OCI-LY3 (cell line): ENCODE measurements at regions not wholly inside any gene's neighbourhood (a gene's known extent, or its start where the extent isn't known, plus 50 kb on each side); places are given as distances from the start of the nearest gene placed in this dataset.

Experiments used
- H2AFZ ChIP-seq: fragments of 200-600, 300-600 bp; shearing (Covaris generic); 2 replicates; pipeline ENCODE4 v1.6.0; 2014; ENCODE audit warnings: antibody characterized with exemption, low read depth, low read length
- H3K27ac ChIP-seq: fragments of 200-600, 300-600 bp; sonication (generic); 2 replicates; pipeline ENCODE4 v1.5.1; 2014; ENCODE audit warnings: mild to moderate bottlenecking, low read length, moderate library complexity, mixed read lengths
- H3K27me3 ChIP-seq: fragments of 200-600, 300-600 bp; sonication (generic); 2 replicates; pipeline ENCODE4 v1.6.1; 2014; ENCODE audit warnings: low read depth, low read length, mixed read lengths
- H3K36me3 ChIP-seq: fragments of 200-600, 300-600 bp; sonication (generic); replicated peaks from 2 replicates; pipeline ENCODE3; 2014; ENCODE audit warnings: low read depth, low read length, mixed read lengths
- H3K4me1 ChIP-seq: fragments of 300-600, 200-600 bp; sonication (generic); 2 replicates; pipeline ENCODE4 v1.6.1; 2014; ENCODE audit warnings: low read length, mixed read lengths
- H3K4me2 ChIP-seq: fragments of 200-600, 300-600 bp; sonication (generic); 2 replicates; pipeline ENCODE4 v1.6.1; 2014; ENCODE audit warnings: low read length, mixed read lengths
- H3K4me3 ChIP-seq: fragments of 300-600, 200-600 bp; sonication (generic); 2 replicates; pipeline ENCODE4 v1.5.1; 2014; ENCODE audit warnings: antibody characterized with exemption, mild to moderate bottlenecking, low read length, moderate library complexity
- H3K79me2 ChIP-seq: fragments of 300-600, 200-600 bp; shearing (Covaris generic); 2 replicates; pipeline ENCODE4 v1.6.1; 2014; ENCODE audit warnings: mild to moderate bottlenecking, low read length, mixed read lengths
- H3K9ac ChIP-seq: fragments of 300-600, 200-600 bp; shearing (Covaris generic); 2 replicates; pipeline ENCODE4 v1.6.0; 2014; ENCODE audit warnings: mild to moderate bottlenecking, low read length, moderate library complexity
- H3K9me3 ChIP-seq: fragments of 200-600, 300-600 bp; shearing (Covaris generic); 2 replicates; pipeline ENCODE4 v1.6.1; 2014; ENCODE audit warnings: low read length, mixed read lengths; ENCODE audit not compliant: insufficient read depth
- H4K20me1 ChIP-seq: fragments of 200-600, 300-600 bp; sonication (generic); 2 replicates; pipeline ENCODE4 v1.6.1; 2016; ENCODE audit warnings: low read length, mixed read lengths; ENCODE audit not compliant: insufficient read depth
- CTCF ChIP-seq: fragments of 200-600, 300-600 bp; sonication (generic); IDR thresholded peaks from 2 replicates; pipeline ENCODE4 v1.5.1; 2014; ENCODE audit warnings: antibody characterized with exemption, low read length, low read depth
- EZH2phosphoT487 ChIP-seq: fragments of 200-600 bp; shearing (Covaris generic); IDR thresholded peaks from 2 replicates; pipeline ENCODE4 v1.6.1; 2018; ENCODE audit warnings: antibody characterized with exemption, mixed run types, low read depth

- H3K79me2 ChIP-seq, result no peaks in the 10 kb centered on the region
- H3K4me3 ChIP-seq, result no peak overlapping the region
- H3K4me2 ChIP-seq, result no peak overlapping the region
- H3K36me3 ChIP-seq, result no peaks in the 10 kb centered on the region
- H3K9me3 ChIP-seq, result no peaks in the 10 kb centered on the region
- H4K20me1 ChIP-seq, result no peaks in the 10 kb centered on the region
- no peaks in the 10 kb centered on the region for H3K4me1 ChIP-seq
- H3K9ac ChIP-seq, result no peak overlapping the region
- H3K27ac ChIP-seq, result no peak overlapping the region
- no peaks in the 10 kb centered on the region; the same call in 1 of the 2 replicates for H3K27me3 ChIP-seq
- H2AFZ ChIP-seq, result no peak overlapping the region
- TF ChIP-seq CTCF (no peak), EZH2phosphoT487 (no peak)
These were observed 86.1 kb downstream of the TMEM215 start for GRCh38 chr9:32869404-32869803.

DNA sequence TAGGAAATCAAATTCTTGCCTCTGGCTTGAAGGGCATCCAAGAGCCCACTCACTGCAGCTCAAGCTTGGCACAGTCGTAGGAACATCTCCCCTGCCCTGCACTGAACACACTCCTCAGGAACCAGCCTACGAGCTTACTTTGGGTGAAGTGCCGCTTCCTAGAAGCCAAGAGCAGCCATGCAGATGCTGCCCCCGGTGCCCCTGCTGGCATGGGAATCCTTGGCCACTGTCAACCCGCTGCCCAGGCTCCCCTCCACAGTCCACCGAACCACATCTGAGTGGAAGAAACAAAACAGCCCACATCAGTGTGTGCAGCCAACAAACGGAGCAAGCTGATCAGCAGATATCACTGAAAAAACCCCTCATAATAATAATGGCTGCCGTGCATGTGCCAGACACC is 89.8 kb downstream of the TMEM215 start:
- no peak overlapping the region for H3K27ac ChIP-seq
- H2AFZ ChIP-seq, result no peak overlapping the region
- H3K4me1 ChIP-seq, result peaks cover 7% of the 10 kb centered on the region
- H3K79me2 ChIP-seq, result no peaks in the 10 kb centered on the region
- H3K4me3 ChIP-seq, result no peak overlapping the region
- H3K36me3 ChIP-seq, result no peaks in the 10 kb centered on the region
- H3K4me2 ChIP-seq, result no peak overlapping the region
- TF ChIP-seq EZH2phosphoT487 (no peak), CTCF (no peak)
- H3K9me3 ChIP-seq, result no peaks in the 10 kb centered on the region
- H3K27me3 ChIP-seq, result no peaks in the 10 kb centered on the region
- no peak overlapping the region for H3K9ac ChIP-seq
- no peaks in the 10 kb centered on the region for H4K20me1 ChIP-seq

GRCh38 chr9:32873553-32873952 is 90.2 kb downstream of the TMEM215 start:
- TF ChIP-seq CTCF, result no peak
- TF ChIP-seq EZH2phosphoT487, result no peak
- H3K27me3 ChIP-seq, result no peaks in the 10 kb centered on the region
- no peak overlapping the region for H3K27ac ChIP-seq
- H3K9me3 ChIP-seq, result no peaks in the 10 kb centered on the region
- H3K4me1 ChIP-seq, result peaks cover 9% of the 10 kb centered on the region
- H3K9ac ChIP-seq, result no peak overlapping the region
- H3K4me2 ChIP-seq, result no peak overlapping the region
- H3K79me2 ChIP-seq, result no peaks in the 10 kb centered on the region
- no peaks in the 10 kb centered on the region for H3K36me3 ChIP-seq
- no peaks in the 10 kb centered on the region for H4K20me1 ChIP-seq
- no peak overlapping the region for H2AFZ ChIP-seq
- no peak overlapping the region for H3K4me3 ChIP-seq

DNA sequence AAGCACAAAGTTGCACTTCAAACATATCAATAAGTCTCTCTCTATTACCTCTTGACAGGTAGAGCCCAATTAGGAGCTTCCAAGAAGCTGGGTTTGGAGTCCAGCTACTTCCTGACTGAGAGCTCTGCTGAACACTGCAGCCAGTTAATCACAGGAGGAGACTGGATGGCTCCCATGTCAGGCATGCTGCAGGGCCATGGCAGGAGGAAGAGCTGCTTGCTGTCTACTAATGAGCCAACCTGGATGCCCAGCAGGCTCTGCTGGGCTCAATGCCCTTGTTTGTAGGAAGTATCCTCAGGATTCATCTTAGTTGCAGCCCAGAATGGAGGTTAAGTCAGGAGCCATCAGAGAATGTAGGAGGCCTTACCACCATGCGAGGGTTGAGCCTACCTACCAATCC is 91.9 kb downstream of the TMEM215 start:
- TF ChIP-seq CTCF, result no peak
- no peak for TF ChIP-seq EZH2phosphoT487
- Histone ChIP-seq H2AFZ (no peak overlapping the region), H3K79me2 (no peaks in the 10 kb centered on the region), H3K4me1 (peaks cover 9% of the 10 kb centered on the region), H3K27ac (no peak overlapping the region), H3K27me3 (no peaks in the 10 kb centered on the region), H3K4me2 (no peak overlapping the region), H3K36me3 (no peaks in the 10 kb centered on the region), H3K9me3 (no peaks in the 10 kb centered on the region), H4K20me1 (no peaks in the 10 kb centered on the region), H3K4me3 (no peak overlapping the region), H3K9ac (no peak overlapping the region)
